NAMALWA (cell line): ENCODE measurements at regions not wholly inside any gene's neighbourhood (a gene's known extent, or its start where the extent isn't known, plus 50 kb on each side); places are given as distances from the start of the nearest gene placed in this dataset.
"Not testable (repeated sequence)": the region's sequence is repeated elsewhere in the genome, so short reads cannot be mapped to it uniquely, and the experiment has no call there.

Experiments used
- DNase-seq: peaks from one replicate; pipeline ENCODE4 v3.0.0-alpha.2; 2015; ENCODE audit warnings: low spot score

DNA sequence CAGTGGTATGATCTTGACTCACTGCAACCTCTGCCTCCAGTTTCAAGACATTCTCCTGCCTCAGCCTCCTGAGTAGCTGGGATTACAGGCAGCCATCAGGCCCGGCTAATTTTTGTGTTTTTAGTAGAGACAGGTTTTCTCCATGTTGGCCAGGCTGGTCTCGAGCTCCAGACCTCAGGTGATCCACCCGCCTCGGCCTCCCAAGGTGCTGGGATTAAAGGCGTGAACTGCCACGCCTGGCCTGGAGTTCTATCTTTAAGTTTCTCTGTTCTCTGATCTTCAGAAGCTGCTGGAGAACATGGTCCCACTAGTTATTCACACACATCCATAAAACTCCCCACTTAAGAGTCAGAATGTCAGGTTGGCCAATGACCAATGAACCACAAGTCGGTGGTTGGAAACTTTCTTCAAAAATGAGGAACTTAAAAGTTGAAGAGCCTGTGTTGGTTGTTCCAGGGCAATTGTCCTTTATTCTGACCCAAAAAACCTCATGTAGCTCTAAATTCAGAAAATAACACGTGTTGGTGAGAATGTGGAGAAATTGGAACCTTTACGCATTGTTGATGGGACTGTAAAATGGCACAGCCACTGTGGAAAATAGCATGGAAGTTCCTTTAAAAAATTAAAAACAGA, 55.9 kb upstream of the PIK3CB start:
- peak; percentile 30 for DNase-seq

GRCh38 chr3:138889792-138890191, 55.1 kb upstream of the PIK3CB start:
- DNase-seq = no peak

DNA sequence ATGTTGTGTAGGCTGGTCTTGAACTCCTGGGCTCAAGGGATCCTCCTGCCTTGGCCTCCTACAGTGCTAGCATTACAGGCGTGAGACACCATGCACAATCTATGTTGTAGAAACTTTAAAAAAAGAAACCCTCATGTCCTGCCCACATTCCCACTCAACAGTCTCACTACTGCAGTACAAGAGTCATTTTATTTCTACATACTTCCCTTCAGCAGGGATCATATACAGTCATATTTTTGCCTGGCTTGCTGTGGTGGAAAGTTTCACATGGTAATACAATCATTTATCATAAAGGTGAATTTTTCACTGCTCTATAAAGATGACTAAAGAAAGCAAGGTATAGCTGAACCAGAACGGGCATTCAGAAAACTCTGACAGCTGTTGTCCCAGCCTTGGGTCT, 53.8 kb upstream of the PIK3CB start:
- no peak for DNase-seq

- DNase-seq = not testable (repeated sequence)
Observed at GRCh38 chr3:138886096-138886495, 51.4 kb upstream of the PIK3CB start.
